ENCODE measurements at regions not wholly inside any gene's neighbourhood (a gene's known extent, or its start where the extent isn't known, plus 50 kb on each side); places are given as distances from the start of the nearest gene placed in this dataset.
"Not testable (repeated sequence)": the region's sequence is repeated elsewhere in the genome, so short reads cannot be mapped to it uniquely, and the experiment has no call there.

GRCh38 chr12:114875313-114875712 lies 191.3 kb upstream of the TBX3 start:
- no peak for DNase-seq

GRCh38 chr12:114873656-114874055 lies 189.7 kb upstream of the TBX3 start:
- DNase-seq = no peak

GRCh38 chr12:114868995-114869834 lies 185.2 kb upstream of the TBX3 start:
- no peak for DNase-seq

- DNase-seq = no peak
Observed at GRCh38 chr12:114866331-114866730, 182.4 kb upstream of the TBX3 start.

- no peak for DNase-seq
Observed at GRCh38 chr12:114864837-114865551, 181.0 kb upstream of the TBX3 start.

GRCh38 chr12:114863911-114864310 lies 179.9 kb upstream of the TBX3 start:
- no peak for DNase-seq

GRCh38 chr12:114860969-114861368 lies 177.0 kb upstream of the TBX3 start:
- DNase-seq = no peak

GRCh38 chr12:114858388-114859146 lies 174.6 kb upstream of the TBX3 start:
- DNase-seq = no peak

- DNase-seq = no peak
Observed at GRCh38 chr12:114855678-114856077, 171.7 kb upstream of the TBX3 start.

- no peak for DNase-seq
Observed at GRCh38 chr12:114852976-114853529, 169.1 kb upstream of the TBX3 start.

GRCh38 chr12:114851981-114852380 lies 168.0 kb upstream of the TBX3 start:
- no peak for DNase-seq

GRCh38 chr12:114850661-114851275 lies 166.8 kb upstream of the TBX3 start:
- DNase-seq = no peak

- DNase-seq = no peak
Observed at GRCh38 chr12:114848666-114849065, 164.7 kb upstream of the TBX3 start.

- DNase-seq = no peak
Observed at GRCh38 chr12:114847441-114848035, 163.6 kb upstream of the TBX3 start.

- DNase-seq = no peak
Observed at GRCh38 chr12:114846771-114847170, 162.8 kb upstream of the TBX3 start.

- no peak for DNase-seq
Observed at GRCh38 chr12:114841557-114842251, 157.7 kb upstream of the TBX3 start.

- no peak for DNase-seq
Observed at GRCh38 chr12:114838480-114838879, 154.5 kb upstream of the TBX3 start.

GRCh38 chr12:114836609-114837008 lies 152.6 kb upstream of the TBX3 start:
- no peak for DNase-seq

GRCh38 chr12:114835031-114835430 lies 151.1 kb upstream of the TBX3 start:
- no peak for DNase-seq

GRCh38 chr12:114834621-114835020 lies 150.6 kb upstream of the TBX3 start:
- DNase-seq = no peak

- DNase-seq = no peak
Observed at GRCh38 chr12:114829833-114830232, 145.9 kb upstream of the TBX3 start.

- DNase-seq = not testable (repeated sequence)
Observed at GRCh38 chr12:114829244-114829643, 145.3 kb upstream of the TBX3 start.
